A549 (cell line): ENCODE measurements at regions not wholly inside any gene's neighbourhood (a gene's known extent, or its start where the extent isn't known, plus 50 kb on each side); places are given as distances from the start of the nearest gene placed in this dataset.

ENCODE experiments used
- ATAC-seq, 2 experiments: fragments of 200-7000 bp in 1 of 2; fragments of >200 bp in 1 of 2; cut with Nextera tagmentation in 1 of 2; cut with Tn5 transposase in 1 of 2; 3 replicates each; pipeline versions ENCODE4 v1.8.0 to v1.9.1; 2018 to 2020; ENCODE audit warnings: mild to moderate bottlenecking in 1 of 2, moderate library complexity in 1 of 2
- CTCF ChIA-PET: fragments of 300-600 bp; sonication (Branson Sonifier 250); formaldehyde crosslinking; extraction: SDS; loops from one replicate; lab custom pipeline; 2021; ENCODE audit warnings: antibody characterized with exemption, inconsistent platforms; lab: Yijun Ruan, JAX
- POLR2A ChIA-PET: fragments of 350-600 bp; formaldehyde crosslinking; extraction: SDS; loops from one replicate; lab custom pipeline; 2021; ENCODE audit warnings: antibody characterized with exemption, inconsistent platforms; lab: Yijun Ruan, JAX
- DNase-seq, 2 experiments: peaks; one replicate each; pipeline versions ENCODE4 v3.0.0 to v3.0.0-alpha.2; 2011 to 2016; ENCODE audit warnings: low read depth in 1 of 2, low spot score in 1 of 2
- FAIRE-seq: peaks from 2 replicates; lab custom pipeline; 2011; peaks lifted over from hg19 to GRCh38; lab: Jason Lieb, UNC
- H3K27ac ChIP-seq, 2 experiments: fragments of >200 bp; sonication (Bioruptor Twin); formaldehyde crosslinking; 3 replicates each; pipeline ENCODE4 v1.5.1; 2016 to 2017
- H3K4me1 ChIP-seq: fragments of >200 bp; sonication (Bioruptor Twin); formaldehyde crosslinking; 3 replicates; pipeline ENCODE4 v1.6.1; 2016
- H3K4me2 ChIP-seq: fragments of >200 bp; sonication (Bioruptor Twin); formaldehyde crosslinking; 3 replicates; pipeline ENCODE4 v1.6.1; 2016
- H3K4me3 ChIP-seq: fragments of >200 bp; sonication (Bioruptor Twin); formaldehyde crosslinking; 3 replicates; pipeline ENCODE4 v1.5.1; 2016
- H3K9me3 ChIP-seq: fragments of >200 bp; sonication (Bioruptor Twin); formaldehyde crosslinking; 3 replicates; pipeline ENCODE4 v1.6.1; 2016
- BHLHE40 ChIP-seq: IDR thresholded peaks from 2 replicates; pipeline ENCODE4 v1.6.1; 2012; ENCODE audit warnings: low read depth, low read length, inconsistent platforms
- CBX8 ChIP-seq: fragments of 200-600 bp; sonication (generic); IDR thresholded peaks from 2 replicates; pipeline ENCODE4 v1.6.1; 2016
- CHD2 ChIP-seq: fragments of 150-350 bp; IDR thresholded peaks from 2 replicates; pipeline ENCODE4 v1.6.1; 2014; ENCODE audit warnings: low read length; ENCODE audit not compliant: partially characterized antibody
- CHD4 ChIP-seq: fragments of 200-600 bp; sonication (generic); IDR thresholded peaks from 2 replicates; pipeline ENCODE4 v1.6.1; 2016; ENCODE audit warnings: antibody characterized with exemption, mild to moderate bottlenecking, borderline replicate concordance
- FOSL2 ChIP-seq, 2 experiments: fragments of 450-650 bp in 1 of 2; fragments of >200 bp in 1 of 2; sonication (Bioruptor Twin) in 1 of 2; formaldehyde crosslinking; IDR thresholded peaks; 2 replicates each; pipeline versions ENCODE4 v1.5.0 to v1.6.1; 2016 to 2020; ENCODE audit warnings: mild to moderate bottlenecking in 1 of 2, moderate library complexity in 1 of 2
- GATA3 ChIP-seq: IDR thresholded peaks from 2 replicates; pipeline ENCODE4 v1.6.1; 2012; ENCODE audit warnings: borderline replicate concordance
- HDAC2 ChIP-seq: fragments of 200-600 bp; sonication (generic); IDR thresholded peaks from 2 replicates; pipeline ENCODE4 v1.6.1; 2016
- HEYL ChIP-seq: fragments of 250-450 bp; sonication (Bioruptor Pico); IDR thresholded peaks from 2 replicates; pipeline ENCODE4 v1.8.0; 2021; ENCODE audit warnings: mild to moderate bottlenecking, moderate library complexity
- HMGXB4 ChIP-seq: fragments of 250-450 bp; sonication (Bioruptor Pico); IDR thresholded peaks from 2 replicates; pipeline ENCODE4 v1.5.0; 2021; ENCODE audit warnings: mild to moderate bottlenecking, moderate library complexity, borderline replicate concordance
- HOXA7 ChIP-seq: fragments of 250-450 bp; sonication (Bioruptor Pico); IDR thresholded peaks from 2 replicates; pipeline ENCODE4 v1.5.0; 2020; ENCODE audit warnings: mild to moderate bottlenecking, moderate library complexity
- JUNB ChIP-seq: fragments of >200 bp; sonication (Bioruptor Twin); formaldehyde crosslinking; IDR thresholded peaks from 2 replicates; pipeline ENCODE4 v1.6.1; 2016
- KDM1A ChIP-seq: fragments of 200-600 bp; sonication (generic); IDR thresholded peaks from 2 replicates; pipeline ENCODE4 v1.6.1; 2016; ENCODE audit warnings: low read depth, mild to moderate bottlenecking
- MAZ ChIP-seq: fragments of 150-350 bp; IDR thresholded peaks from 2 replicates; pipeline ENCODE4 v1.6.1; 2014; ENCODE audit warnings: antibody characterized with exemption, low read depth, low read length, borderline replicate concordance
- MYC ChIP-seq: IDR thresholded peaks from 2 replicates; pipeline ENCODE4 v1.6.1; 2012; ENCODE audit warnings: mild to moderate bottlenecking, inconsistent platforms, low read length, improper control_type of control experiment, borderline replicate concordance
- NR3C1 ChIP-seq: fragments of >200 bp; sonication (Bioruptor Twin); formaldehyde crosslinking; IDR thresholded peaks from 3 replicates; pipeline ENCODE4 v1.6.1; 2017
- PHF8 ChIP-seq: fragments of 200-600 bp; sonication (generic); IDR thresholded peaks from 2 replicates; pipeline ENCODE4 v1.6.1; 2016; ENCODE audit warnings: low read depth, mild to moderate bottlenecking, antibody characterized with exemption, moderate library complexity, borderline replicate concordance
- POLR2A ChIP-seq: IDR thresholded peaks from 2 replicates; pipeline ENCODE4 v1.6.1; 2012; ENCODE audit warnings: mild to moderate bottlenecking, low read length
- POLR2AphosphoS2 ChIP-seq: conservative IDR thresholded peaks from 2 replicates; pipeline ENCODE4 v1.6.1; 2012; ENCODE audit warnings: low read length, improper control_type of control experiment, inconsistent platforms
- RARB ChIP-seq: fragments of 250-450 bp; sonication (Bioruptor Pico); IDR thresholded peaks from 2 replicates; pipeline ENCODE4 v1.8.0; 2021; ENCODE audit warnings: mild to moderate bottlenecking, moderate library complexity
- REST ChIP-seq: fragments of 200-600 bp; sonication (generic); IDR thresholded peaks from 2 replicates; pipeline ENCODE4 v1.6.1; 2016; ENCODE audit warnings: antibody characterized with exemption, mild to moderate bottlenecking, moderate library complexity
- SMC3 ChIP-seq: fragments of >200 bp; sonication (Bioruptor Twin); formaldehyde crosslinking; IDR thresholded peaks from 3 replicates; pipeline ENCODE4 v1.6.1; 2018; ENCODE audit warnings: inconsistent platforms
- TP53 ChIP-seq: fragments of 250-450 bp; sonication (Bioruptor Pico); IDR thresholded peaks from 2 replicates; pipeline ENCODE4 v1.5.0; 2021; ENCODE audit warnings: mild to moderate bottlenecking, moderate library complexity
- USF2 ChIP-seq: fragments of 450-650 bp; IDR thresholded peaks from 2 replicates; pipeline ENCODE4 v1.6.1; 2014; ENCODE audit warnings: antibody characterized with exemption
- ZC3H11A ChIP-seq: fragments of 450-650 bp; IDR thresholded peaks from 2 replicates; pipeline ENCODE4 v1.6.1; 2014; ENCODE audit warnings: antibody characterized with exemption, mild to moderate bottlenecking
- ZNF302 ChIP-seq: fragments of 250-450 bp; sonication (Bioruptor Pico); IDR thresholded peaks from 2 replicates; pipeline ENCODE4 v1.9.0; 2021; ENCODE audit warnings: inconsistent platforms, mild to moderate bottlenecking, moderate library complexity
- WGBS: methylation state at CpG from one replicate; pipeline ENCODE4 v1.1.6; 2017; ENCODE audit errors: missing lambda C conversion rate; 5-methylcytosine and 5-hydroxymethylcytosine counted together

- FAIRE-seq = no peak
- ATAC-seq = no peak
- CTCF ChIA-PET = no interaction called here
These were observed 381.7 kb downstream of the ZFHX3 start for GRCh38 chr16:72666267-72666666.

GRCh38 chr16:72665701-72666100 is 382.2 kb downstream of the ZFHX3 start:
- Histone ChIP-seq H3K4me3 (peak overlapping the region; percentile 87), H3K4me1 (peaks cover 6% of the 10 kb centered on the region; the same call in 1 of the 3 replicates), H3K9me3 (no peaks in the 10 kb centered on the region), H3K4me2 (peak overlapping the region; percentile 81), H3K27ac (peak overlapping the region; percentile 73 to 87; a peak in 4 of 6 replicates)
- no peak for DNase-seq
- no peak for TF ChIP-seq NR3C1
- TF ChIP-seq TP53 (CRISPR knock-in tag) = no peak
- TF ChIP-seq PHF8 = no peak
- TF ChIP-seq HEYL (CRISPR knock-in tag) = no peak
- TF ChIP-seq RARB = no peak
- TF ChIP-seq REST = no peak
- TF ChIP-seq BHLHE40 = no peak
- TF ChIP-seq MYC = no peak
- no peak for TF ChIP-seq HDAC2
- TF ChIP-seq GATA3 = no peak
- CTCF ChIA-PET = no interaction called here
- no peak for FAIRE-seq
- POLR2A ChIA-PET = interaction anchor here (0.5 kb wide), 1 partner anchor 388 kb away, joined by 3 read pairs; no protein-coding TSS in a partner anchor
- WGBS = 11% methylated on average over 4 of the region's 4 CpGs
- no peak for ATAC-seq

More at GRCh38 chr16:72666267-72666666, 381.7 kb downstream of the ZFHX3 start:
- no peak for DNase-seq
- Histone ChIP-seq H3K4me1 (peaks cover 6% of the 10 kb centered on the region; the same call in 1 of the 3 replicates), H3K4me2 (peak overlapping the region; percentile 81; the same call in 2 of the 3 replicates), H3K4me3 (no peak overlapping the region), H3K9me3 (no peaks in the 10 kb centered on the region), H3K27ac (no peak overlapping the region)
- POLR2A ChIA-PET = interaction anchor here (0.5 kb wide), 1 partner anchor 387 kb away, joined by 3 read pairs; no protein-coding TSS in a partner anchor
- no peak for TF ChIP-seq ZC3H11A
- no peak for TF ChIP-seq POLR2AphosphoS2
- no peak for TF ChIP-seq CBX8
- TF ChIP-seq CHD2 = no peak
- no peak for TF ChIP-seq SMC3
- TF ChIP-seq FOSL2 (IDR thresholded peaks at IDR 0.05) = no peak
- no peak for TF ChIP-seq FOSL2 (CRISPR knock-in tag; IDR thresholded peaks at IDR 0.05)
- TF ChIP-seq BHLHE40 = no peak
- no peak for TF ChIP-seq PHF8
- TF ChIP-seq CHD4 = no peak
- no peak for TF ChIP-seq KDM1A
- TF ChIP-seq POLR2A = no peak
- no peak for TF ChIP-seq HOXA7 (CRISPR knock-in tag)
- no peak for TF ChIP-seq JUNB
- no peak for TF ChIP-seq MAZ
- TF ChIP-seq USF2 = no peak
- TF ChIP-seq HMGXB4 = no peak
- no peak for TF ChIP-seq ZNF302
- WGBS = 95% methylated on average over 2 of the region's 2 CpGs
